SK-N-SH (cell line): ENCODE measurements at regions not wholly inside any gene's neighbourhood (a gene's known extent, or its start where the extent isn't known, plus 50 kb on each side); places are given as distances from the start of the nearest gene placed in this dataset.

Experiments
- JUND ChIP-seq: IDR thresholded peaks from 2 replicates; pipeline ENCODE4 v1.4.0; 2012
- TF ChIP-seq, protein P1 (sequence below): fragments of 200-600 bp; sonication (generic); IDR thresholded peaks from 2 replicates; pipeline ENCODE4 v1.6.1; 2017; ENCODE audit warnings: antibody characterized with exemption, mild to moderate bottlenecking, moderate library complexity
- TF ChIP-seq, protein P2 (sequence below): IDR thresholded peaks from 2 replicates; pipeline ENCODE4 v1.4.0; 2012; ENCODE audit warnings: low read depth
- TF ChIP-seq, protein P3 (sequence below): IDR thresholded peaks from 2 replicates; pipeline ENCODE4 v1.6.1; 2012; ENCODE audit warnings: mild to moderate bottlenecking, low read depth, low read length, moderate library complexity

- TF ChIP-seq, protein P1, sequence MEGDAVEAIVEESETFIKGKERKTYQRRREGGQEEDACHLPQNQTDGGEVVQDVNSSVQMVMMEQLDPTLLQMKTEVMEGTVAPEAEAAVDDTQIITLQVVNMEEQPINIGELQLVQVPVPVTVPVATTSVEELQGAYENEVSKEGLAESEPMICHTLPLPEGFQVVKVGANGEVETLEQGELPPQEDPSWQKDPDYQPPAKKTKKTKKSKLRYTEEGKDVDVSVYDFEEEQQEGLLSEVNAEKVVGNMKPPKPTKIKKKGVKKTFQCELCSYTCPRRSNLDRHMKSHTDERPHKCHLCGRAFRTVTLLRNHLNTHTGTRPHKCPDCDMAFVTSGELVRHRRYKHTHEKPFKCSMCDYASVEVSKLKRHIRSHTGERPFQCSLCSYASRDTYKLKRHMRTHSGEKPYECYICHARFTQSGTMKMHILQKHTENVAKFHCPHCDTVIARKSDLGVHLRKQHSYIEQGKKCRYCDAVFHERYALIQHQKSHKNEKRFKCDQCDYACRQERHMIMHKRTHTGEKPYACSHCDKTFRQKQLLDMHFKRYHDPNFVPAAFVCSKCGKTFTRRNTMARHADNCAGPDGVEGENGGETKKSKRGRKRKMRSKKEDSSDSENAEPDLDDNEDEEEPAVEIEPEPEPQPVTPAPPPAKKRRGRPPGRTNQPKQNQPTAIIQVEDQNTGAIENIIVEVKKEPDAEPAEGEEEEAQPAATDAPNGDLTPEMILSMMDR, result no peak
- TF ChIP-seq, protein P2, sequence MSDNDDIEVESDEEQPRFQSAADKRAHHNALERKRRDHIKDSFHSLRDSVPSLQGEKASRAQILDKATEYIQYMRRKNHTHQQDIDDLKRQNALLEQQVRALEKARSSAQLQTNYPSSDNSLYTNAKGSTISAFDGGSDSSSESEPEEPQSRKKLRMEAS, result no peak
- TF ChIP-seq, protein P3, sequence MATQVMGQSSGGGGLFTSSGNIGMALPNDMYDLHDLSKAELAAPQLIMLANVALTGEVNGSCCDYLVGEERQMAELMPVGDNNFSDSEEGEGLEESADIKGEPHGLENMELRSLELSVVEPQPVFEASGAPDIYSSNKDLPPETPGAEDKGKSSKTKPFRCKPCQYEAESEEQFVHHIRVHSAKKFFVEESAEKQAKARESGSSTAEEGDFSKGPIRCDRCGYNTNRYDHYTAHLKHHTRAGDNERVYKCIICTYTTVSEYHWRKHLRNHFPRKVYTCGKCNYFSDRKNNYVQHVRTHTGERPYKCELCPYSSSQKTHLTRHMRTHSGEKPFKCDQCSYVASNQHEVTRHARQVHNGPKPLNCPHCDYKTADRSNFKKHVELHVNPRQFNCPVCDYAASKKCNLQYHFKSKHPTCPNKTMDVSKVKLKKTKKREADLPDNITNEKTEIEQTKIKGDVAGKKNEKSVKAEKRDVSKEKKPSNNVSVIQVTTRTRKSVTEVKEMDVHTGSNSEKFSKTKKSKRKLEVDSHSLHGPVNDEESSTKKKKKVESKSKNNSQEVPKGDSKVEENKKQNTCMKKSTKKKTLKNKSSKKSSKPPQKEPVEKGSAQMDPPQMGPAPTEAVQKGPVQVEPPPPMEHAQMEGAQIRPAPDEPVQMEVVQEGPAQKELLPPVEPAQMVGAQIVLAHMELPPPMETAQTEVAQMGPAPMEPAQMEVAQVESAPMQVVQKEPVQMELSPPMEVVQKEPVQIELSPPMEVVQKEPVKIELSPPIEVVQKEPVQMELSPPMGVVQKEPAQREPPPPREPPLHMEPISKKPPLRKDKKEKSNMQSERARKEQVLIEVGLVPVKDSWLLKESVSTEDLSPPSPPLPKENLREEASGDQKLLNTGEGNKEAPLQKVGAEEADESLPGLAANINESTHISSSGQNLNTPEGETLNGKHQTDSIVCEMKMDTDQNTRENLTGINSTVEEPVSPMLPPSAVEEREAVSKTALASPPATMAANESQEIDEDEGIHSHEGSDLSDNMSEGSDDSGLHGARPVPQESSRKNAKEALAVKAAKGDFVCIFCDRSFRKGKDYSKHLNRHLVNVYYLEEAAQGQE, result no peak
- TF ChIP-seq JUND, result no peak
These were observed 229.7 kb upstream of the PMEPA1 start for GRCh38 chr20:57939499-57939898.
